ENCODE measurements at regions not wholly inside any gene's neighbourhood (a gene's known extent, or its start where the extent isn't known, plus 50 kb on each side); places are given as distances from the start of the nearest gene placed in this dataset.

- no peak overlapping the region for H3K4me3 ChIP-seq (ENCODE audit: low read depth in 1 of 2, low read length in 2 of 2)
- DNase-seq (no peak), ATAC-seq (ENCODE audit: insufficient read depth, low read depth) (no peak)
- H4K20me1 ChIP-seq (ENCODE audit: insufficient read depth, low read length): no peaks in the 10 kb centered on the region
- peaks cover 9% of the 10 kb centered on the region; the same call in 1 of the 2 replicates for H3K4me1 ChIP-seq (ENCODE audit: insufficient read depth, low read length)
- no peaks in the 10 kb centered on the region for H3K79me2 ChIP-seq (ENCODE audit: insufficient read depth, low read length)
- no peak overlapping the region for H3K4me2 ChIP-seq (ENCODE audit: insufficient read depth, low read length)
- no peak overlapping the region for H2AFZ ChIP-seq (ENCODE audit: low read depth, low read length)
- no peaks in the 10 kb centered on the region for H3K9me3 ChIP-seq (ENCODE audit: insufficient read depth, low read length, severe bottlenecking)
- H3K36me3 ChIP-seq (ENCODE audit: insufficient read depth, low read length): no peaks in the 10 kb centered on the region
- no peak overlapping the region for H3K9ac ChIP-seq (ENCODE audit: low read depth, low read length)
- no peak overlapping the region for H3K27ac ChIP-seq (ENCODE audit: low read length)
- H3K27me3 ChIP-seq (ENCODE audit: insufficient read depth, low read length, poor library complexity): peaks cover 5% of the 10 kb centered on the region
- TF ChIP-seq EZH2 (IDR thresholded peaks at IDR 0.05; ENCODE audit: borderline replicate concordance, low read depth, low read length, severe bottlenecking): no peak
- TF ChIP-seq, protein P1, sequence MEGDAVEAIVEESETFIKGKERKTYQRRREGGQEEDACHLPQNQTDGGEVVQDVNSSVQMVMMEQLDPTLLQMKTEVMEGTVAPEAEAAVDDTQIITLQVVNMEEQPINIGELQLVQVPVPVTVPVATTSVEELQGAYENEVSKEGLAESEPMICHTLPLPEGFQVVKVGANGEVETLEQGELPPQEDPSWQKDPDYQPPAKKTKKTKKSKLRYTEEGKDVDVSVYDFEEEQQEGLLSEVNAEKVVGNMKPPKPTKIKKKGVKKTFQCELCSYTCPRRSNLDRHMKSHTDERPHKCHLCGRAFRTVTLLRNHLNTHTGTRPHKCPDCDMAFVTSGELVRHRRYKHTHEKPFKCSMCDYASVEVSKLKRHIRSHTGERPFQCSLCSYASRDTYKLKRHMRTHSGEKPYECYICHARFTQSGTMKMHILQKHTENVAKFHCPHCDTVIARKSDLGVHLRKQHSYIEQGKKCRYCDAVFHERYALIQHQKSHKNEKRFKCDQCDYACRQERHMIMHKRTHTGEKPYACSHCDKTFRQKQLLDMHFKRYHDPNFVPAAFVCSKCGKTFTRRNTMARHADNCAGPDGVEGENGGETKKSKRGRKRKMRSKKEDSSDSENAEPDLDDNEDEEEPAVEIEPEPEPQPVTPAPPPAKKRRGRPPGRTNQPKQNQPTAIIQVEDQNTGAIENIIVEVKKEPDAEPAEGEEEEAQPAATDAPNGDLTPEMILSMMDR (IDR thresholded peaks at IDR 0.05; ENCODE audit: borderline replicate concordance, extremely low read depth, low read length, poor library complexity, severe bottlenecking): no peak
These were observed 137.9 kb downstream of the DLL1 start for GRCh38 chr6:170152989-170153388.

DNA sequence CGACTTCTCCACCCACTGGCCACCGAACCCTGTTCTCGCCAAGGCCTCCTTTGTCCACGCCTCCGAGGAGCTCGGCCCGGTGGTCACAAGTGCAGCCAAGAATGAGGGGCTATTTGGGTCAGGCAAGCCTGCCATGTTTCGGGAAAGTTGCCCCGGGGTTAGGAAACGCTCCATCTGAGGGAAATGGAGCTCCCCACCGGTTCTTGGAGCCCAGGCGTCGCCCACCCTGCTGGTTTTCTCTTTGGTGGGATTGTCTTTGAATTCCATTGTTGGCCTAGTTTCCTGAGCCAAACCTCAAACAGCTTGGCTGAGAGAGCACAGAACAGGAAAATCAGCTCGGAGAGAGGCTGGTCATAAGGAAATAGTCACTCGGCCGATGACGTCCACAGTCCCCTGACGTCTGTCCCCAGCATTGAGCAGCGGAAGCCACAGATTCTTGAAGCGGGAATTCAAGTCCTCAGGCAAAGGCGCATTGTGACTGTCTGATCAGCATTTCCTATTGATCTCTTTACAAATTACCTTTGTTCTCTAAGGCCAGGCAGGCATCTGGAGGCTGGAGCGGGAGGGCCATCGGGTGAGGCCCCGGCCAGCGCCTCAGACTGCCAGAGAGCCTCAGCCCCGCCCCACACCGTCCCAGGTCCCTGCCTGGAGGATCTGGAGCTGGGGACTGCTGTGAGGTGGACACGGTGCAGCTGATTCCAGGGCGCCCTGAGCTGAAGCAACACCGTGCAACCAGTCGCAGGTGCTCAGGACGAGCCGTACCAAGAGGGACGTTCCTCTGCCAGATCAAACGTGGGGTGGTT, 138.6 kb downstream of the DLL1 start:
- TF ChIP-seq, protein P1 (IDR thresholded peaks at IDR 0.05; ENCODE audit: borderline replicate concordance, extremely low read depth, low read length, poor library complexity, severe bottlenecking): no peak
- no peak for TF ChIP-seq EZH2 (IDR thresholded peaks at IDR 0.05; ENCODE audit: borderline replicate concordance, low read depth, low read length, severe bottlenecking)
- Histone ChIP-seq H3K27ac (ENCODE audit: low read length) (no peak overlapping the region), H3K79me2 (ENCODE audit: insufficient read depth, low read length) (no peaks in the 10 kb centered on the region), H3K9me3 (ENCODE audit: insufficient read depth, low read length, severe bottlenecking) (no peaks in the 10 kb centered on the region), H3K36me3 (ENCODE audit: insufficient read depth, low read length) (no peaks in the 10 kb centered on the region), H3K9ac (ENCODE audit: low read depth, low read length) (no peak overlapping the region), H2AFZ (ENCODE audit: low read depth, low read length) (no peak overlapping the region), H3K4me1 (ENCODE audit: insufficient read depth, low read length) (peaks cover 10% of the 10 kb centered on the region; the same call in 1 of the 2 replicates), H4K20me1 (ENCODE audit: insufficient read depth, low read length) (0 out of 2 replicates have a peak, but pooled peaks cover 2% of the 10 kb centered on the region), H3K27me3 (ENCODE audit: insufficient read depth, low read length, poor library complexity) (peaks cover 12% of the 10 kb centered on the region), H3K4me3 (ENCODE audit: low read depth in 1 of 2, low read length in 2 of 2) (no peak overlapping the region), H3K4me2 (ENCODE audit: insufficient read depth, low read length) (no peak overlapping the region)
- DNase-seq (no peak), ATAC-seq (ENCODE audit: insufficient read depth, low read depth) (no peak)

- Histone ChIP-seq H4K20me1 (ENCODE audit: insufficient read depth, low read length) (0 out of 2 replicates have a peak, but pooled peaks cover 3% of the 10 kb centered on the region), H3K9me3 (ENCODE audit: insufficient read depth, low read length, severe bottlenecking) (no peaks in the 10 kb centered on the region), H3K4me3 (ENCODE audit: low read depth in 1 of 2, low read length in 2 of 2) (no peak overlapping the region), H3K36me3 (ENCODE audit: insufficient read depth, low read length) (no peaks in the 10 kb centered on the region), H3K79me2 (ENCODE audit: insufficient read depth, low read length) (no peaks in the 10 kb centered on the region), H3K27me3 (ENCODE audit: insufficient read depth, low read length, poor library complexity) (peaks cover 14% of the 10 kb centered on the region), H3K4me2 (ENCODE audit: insufficient read depth, low read length) (no peak overlapping the region), H3K27ac (ENCODE audit: low read length) (no peak overlapping the region), H3K4me1 (ENCODE audit: insufficient read depth, low read length) (peaks cover 10% of the 10 kb centered on the region; the same call in 1 of the 2 replicates), H3K9ac (ENCODE audit: low read depth, low read length) (no peak overlapping the region), H2AFZ (ENCODE audit: low read depth, low read length) (no peak overlapping the region)
- ATAC-seq (ENCODE audit: insufficient read depth, low read depth) (no peak), DNase-seq (no peak)
- TF ChIP-seq, protein P1 (IDR thresholded peaks at IDR 0.05; ENCODE audit: borderline replicate concordance, extremely low read depth, low read length, poor library complexity, severe bottlenecking): no peak
- TF ChIP-seq EZH2 (IDR thresholded peaks at IDR 0.05; ENCODE audit: borderline replicate concordance, low read depth, low read length, severe bottlenecking): no peak
These were observed 139.1 kb downstream of the DLL1 start for GRCh38 chr6:170151804-170152123.

Data from DND-41 (cell line).